H9 (cell line): ENCODE measurements at regions not wholly inside any gene's neighbourhood (a gene's known extent, or its start where the extent isn't known, plus 50 kb on each side); places are given as distances from the start of the nearest gene placed in this dataset.

ENCODE experiments used
- DNase-seq: peaks from one replicate; pipeline ENCODE4 v3.0.0-alpha.2; 2017
- H2AFZ ChIP-seq: one replicate; pipeline ENCODE4 v1.6.1; 2013; ENCODE audit warnings: mild to moderate bottlenecking, low read length, control low read depth, moderate library complexity
- H2AK5ac ChIP-seq: 2 replicates; pipeline ENCODE4 v1.6.1; 2013; ENCODE audit warnings: low read length, control low read depth, mixed read lengths; ENCODE audit not compliant: insufficient read length
- H2BK120ac ChIP-seq: one replicate; pipeline ENCODE4 v1.6.1; 2013; ENCODE audit warnings: low read depth, mild to moderate bottlenecking, low read length, control low read depth, inconsistent platforms; ENCODE audit not compliant: poor library complexity, severe bottlenecking
- H2BK12ac ChIP-seq: 2 replicates; pipeline ENCODE4 v1.6.1; 2013; ENCODE audit warnings: low read length, control low read depth, mixed read lengths, low read depth; ENCODE audit not compliant: insufficient read length
- H2BK15ac ChIP-seq: 2 replicates; pipeline ENCODE4 v1.6.1; 2013; ENCODE audit warnings: low read depth, low read length, control low read depth
- H2BK20ac ChIP-seq: one replicate; pipeline ENCODE4 v1.6.1; 2013; ENCODE audit warnings: low read depth, mild to moderate bottlenecking, low read length, control low read depth, inconsistent platforms; ENCODE audit not compliant: poor library complexity, severe bottlenecking
- H2BK5ac ChIP-seq: 2 replicates; pipeline ENCODE4 v1.6.1; 2013; ENCODE audit warnings: low read length, control low read depth, mixed read lengths; ENCODE audit not compliant: insufficient read length
- H3K14ac ChIP-seq: 2 replicates; pipeline ENCODE4 v1.6.1; 2013; ENCODE audit warnings: low read length, control low read depth; ENCODE audit not compliant: insufficient read depth
- H3K18ac ChIP-seq: 2 replicates; pipeline ENCODE4 v1.6.1; 2013; ENCODE audit warnings: low read depth, mild to moderate bottlenecking, mixed read lengths, low read length, control low read depth; ENCODE audit not compliant: insufficient read length
- H3K23ac ChIP-seq: 2 replicates; pipeline ENCODE4 v1.6.1; 2013; ENCODE audit warnings: low read length, control low read depth, mixed read lengths, low read depth; ENCODE audit not compliant: insufficient read length
- H3K23me2 ChIP-seq: 2 replicates; pipeline ENCODE4 v1.6.1; 2013; ENCODE audit warnings: low read depth, mild to moderate bottlenecking, mixed read lengths, low read length, control low read depth; ENCODE audit not compliant: insufficient read length, poor library complexity, severe bottlenecking
- H3K27ac ChIP-seq: 2 replicates; pipeline ENCODE4 v1.5.1; 2013; ENCODE audit warnings: low read length, control low read depth, mixed read lengths, low read depth; ENCODE audit not compliant: insufficient read length
- H3K27me3 ChIP-seq: 2 replicates; pipeline ENCODE4 v1.6.1; 2013; ENCODE audit warnings: low read length, control low read depth, inconsistent platforms; ENCODE audit not compliant: insufficient read depth
- H3K4ac ChIP-seq: 2 replicates; pipeline ENCODE4 v1.6.1; 2013; ENCODE audit warnings: low read depth, mild to moderate bottlenecking, control low read depth, inconsistent platforms, low read length, moderate library complexity
- H3K4me1 ChIP-seq: 2 replicates; pipeline ENCODE4 v1.6.1; 2013; ENCODE audit warnings: low read length, control low read depth, inconsistent platforms; ENCODE audit not compliant: insufficient read depth
- H3K4me2 ChIP-seq: 2 replicates; pipeline ENCODE4 v1.6.1; 2013; ENCODE audit warnings: low read length, control low read depth, mixed read lengths; ENCODE audit not compliant: insufficient read length, insufficient read depth
- H3K56ac ChIP-seq: 2 replicates; pipeline ENCODE4 v1.6.1; 2013; ENCODE audit warnings: low read depth, mild to moderate bottlenecking, mixed read lengths, low read length, control low read depth; ENCODE audit not compliant: insufficient read length
- H3K79me1 ChIP-seq: 2 replicates; pipeline ENCODE4 v1.6.1; 2013; ENCODE audit warnings: low read depth, mild to moderate bottlenecking, moderate library complexity, low read length, control low read depth, inconsistent platforms; ENCODE audit not compliant: insufficient read depth, poor library complexity, severe bottlenecking
- H3K79me2 ChIP-seq: 2 replicates; pipeline ENCODE4 v1.6.1; 2013; ENCODE audit warnings: low read length, control low read depth, inconsistent platforms; ENCODE audit not compliant: insufficient read depth
- H3K9ac ChIP-seq: 2 replicates; pipeline ENCODE4 v1.6.1; 2013; ENCODE audit warnings: low read length, control low read depth, mixed read lengths; ENCODE audit not compliant: insufficient read length; ENCODE audit errors: extremely low read depth
- H3K9me3 ChIP-seq: one replicate; pipeline ENCODE4 v1.6.1; 2013; ENCODE audit warnings: low read depth, low read length, inconsistent platforms; ENCODE audit not compliant: control insufficient read depth
- H3T11ph ChIP-seq: one replicate; pipeline ENCODE4 v1.6.1; 2013; ENCODE audit warnings: mild to moderate bottlenecking, low read length, control low read depth, inconsistent platforms
- H4K20me1 ChIP-seq: one replicate; pipeline ENCODE4 v1.6.1; 2013; ENCODE audit not compliant: control insufficient read depth, insufficient read length, insufficient read depth
- H4K5ac ChIP-seq: 2 replicates; pipeline ENCODE4 v1.6.1; 2013; ENCODE audit warnings: low read depth, mild to moderate bottlenecking, mixed read lengths, low read length, control low read depth; ENCODE audit not compliant: insufficient read length
- H4K8ac ChIP-seq: replicated peaks from 2 replicates; pipeline ENCODE4 v1.6.1; 2013; ENCODE audit warnings: low read length, control low read depth, mixed read lengths, low read depth; ENCODE audit not compliant: insufficient read length
- H4K91ac ChIP-seq: 2 replicates; pipeline ENCODE4 v1.6.1; 2013; ENCODE audit warnings: low read depth, mild to moderate bottlenecking, moderate library complexity, mixed read lengths, low read length, control low read depth; ENCODE audit not compliant: insufficient read length
- H3K27ac Mint-ChIP-seq, 3 experiments: 2 replicates in 2 of 3; 3 replicates in 1 of 3; pipeline ENCODE4 v1.8.0; 2020 to 2021; ENCODE audit warnings: mixed read lengths in 3 of 3, mild to moderate bottlenecking in 1 of 3, moderate library complexity in 1 of 3
- H3K27me3 Mint-ChIP-seq: 2 replicates; pipeline ENCODE4 v1.8.0; 2021; ENCODE audit warnings: low read depth, mild to moderate bottlenecking, moderate library complexity, mixed read lengths
- H3K36me3 Mint-ChIP-seq, 3 experiments: 2 replicates in 2 of 3; 3 replicates in 1 of 3; pipeline ENCODE4 v1.8.0; 2020 to 2021; ENCODE audit warnings: low read depth in 3 of 3, mixed read lengths in 3 of 3; ENCODE audit not compliant: insufficient read depth in 1 of 3
- H3K4me1 Mint-ChIP-seq, 2 experiments: 2 replicates each; pipeline ENCODE4 v1.8.0; 2020; ENCODE audit warnings: mixed read lengths in 2 of 2
- H3K4me3 Mint-ChIP-seq, 2 experiments: 2 replicates in 1 of 2; 3 replicates in 1 of 2; pipeline ENCODE4 v1.8.0; 2020 to 2021; ENCODE audit warnings: mild to moderate bottlenecking in 2 of 2, mixed read lengths in 2 of 2, moderate library complexity in 1 of 2
- H3K9me3 Mint-ChIP-seq, 2 experiments: 2 replicates in 1 of 2; 3 replicates in 1 of 2; pipeline ENCODE4 v1.8.0; 2020; ENCODE audit warnings: mild to moderate bottlenecking in 2 of 2, mixed read lengths in 2 of 2, moderate library complexity in 1 of 2
- CTCF ChIP-seq: fragments of 200-600 bp; sonication (generic); conservative IDR thresholded peaks from 3 replicates; pipeline ENCODE4 v1.8.0; 2021; ENCODE audit warnings: antibody characterized with exemption, mild to moderate bottlenecking
- WGBS: extraction: QIAGEN DNeasy Blood & Tissue Kit; methylation state at CpG from one replicate; pipeline ENCODE4 v1.1.7; 2013; ENCODE audit warnings: missing lambda C conversion rate, low lambda C conversion rate, mixed read lengths; ENCODE audit not compliant: insufficient read length; ENCODE audit errors: extremely low coverage; 5-methylcytosine and 5-hydroxymethylcytosine counted together

GRCh38 chr20:19945732-19946670 lies 71.2 kb upstream of the NAA20 start:
- H3K9ac ChIP-seq: no peak overlapping the region
- H3K27ac Mint-ChIP-seq: no peak overlapping the region; a peak in 2 of 7 replicates

More at GRCh38 chr20:19945732-19946670, 71.2 kb upstream of the NAA20 start:
- Histone ChIP-seq H3K18ac (no peak overlapping the region), H4K20me1 (no peaks in the 10 kb centered on the region), H2BK20ac (no peak overlapping the region), H3K79me2 (no peaks in the 10 kb centered on the region), H2AK5ac (no peak overlapping the region), H3K56ac (no peak overlapping the region), H3T11ph (no peak overlapping the region), H2BK15ac (no peak overlapping the region), H2BK120ac (no peak overlapping the region), H3K23me2 (no peaks in the 10 kb centered on the region), H3K79me1 (no peaks in the 10 kb centered on the region), H3K23ac (no peak overlapping the region), H4K91ac (peak overlapping the region; percentile 75), H2AFZ (no peak overlapping the region), H3K9me3 (no peaks in the 10 kb centered on the region), H3K14ac (no peak overlapping the region), H3K4ac (no peak overlapping the region), H3K27me3 (no peaks in the 10 kb centered on the region), H4K5ac (no peak overlapping the region), H2BK5ac (no peak overlapping the region), H4K8ac (no peak overlapping the region), H2BK12ac (no peak overlapping the region), H3K27ac (no peak overlapping the region), H3K4me2 (no peak overlapping the region), H3K4me1 (no peaks in the 10 kb centered on the region)
- DNase-seq: no peak
- Mint-ChIP-seq H3K4me1 (peaks cover 0 to 4% of the 10 kb centered on the region in 2 experiments; a peak in 1 of 4 replicates), H3K36me3 (no peaks in the 10 kb centered on the region), H3K4me3 (no peak overlapping the region), H3K9me3 (no peaks in the 10 kb centered on the region), H3K27me3 (no peaks in the 10 kb centered on the region)
- no peak for TF ChIP-seq CTCF
- no CpG with 5 or more reads among the region's 14 CpGs for WGBS
